Calu3 (cell line): ENCODE measurements at regions not wholly inside any gene's neighbourhood (a gene's known extent, or its start where the extent isn't known, plus 50 kb on each side); places are given as distances from the start of the nearest gene placed in this dataset.

Experiments
- BruUV-seq: library from RNA; stranded (reverse); fragments of 400-500 nt; replicated peaks from 2 replicates; lab custom pipeline; 2021; lab: Mats Ljungman, UMichigan
- CTCF ChIA-PET: fragments of 300-600 bp; sonication (Branson Sonifier 250); formaldehyde crosslinking; loops from one replicate; lab custom pipeline; 2022; ENCODE audit warnings: antibody characterized with exemption; lab: Charles Lee
- DNase-seq: peaks from one replicate; pipeline ENCODE4 v3.0.0; 2022
- H3K27ac Mint-ChIP-seq: one replicate; pipeline ENCODE4 v1.8.0; 2022; ENCODE audit warnings: mixed read lengths; ENCODE audit not compliant: unreplicated experiment
- H3K27me3 Mint-ChIP-seq: one replicate; pipeline ENCODE4 v1.8.0; 2022; ENCODE audit warnings: mixed read lengths; ENCODE audit not compliant: unreplicated experiment
- H3K36me3 Mint-ChIP-seq: one replicate; pipeline ENCODE4 v1.8.0; 2022; ENCODE audit warnings: mild to moderate bottlenecking, moderate library complexity, mixed read lengths; ENCODE audit not compliant: insufficient read depth, unreplicated experiment
- H3K4me1 Mint-ChIP-seq: one replicate; pipeline ENCODE4 v1.8.0; 2022; ENCODE audit warnings: mild to moderate bottlenecking, low read depth, mixed read lengths; ENCODE audit not compliant: unreplicated experiment
- H3K4me3 Mint-ChIP-seq: one replicate; pipeline ENCODE4 v1.8.0; 2022; ENCODE audit warnings: mild to moderate bottlenecking, low read depth, moderate library complexity, mixed read lengths; ENCODE audit not compliant: unreplicated experiment
- H3K9me3 Mint-ChIP-seq: one replicate; pipeline ENCODE4 v1.8.0; 2022; ENCODE audit warnings: low read depth, mixed read lengths; ENCODE audit not compliant: unreplicated experiment
- CTCF ChIP-seq: fragments of 200-600 bp; IDR thresholded peaks from one replicate; pipeline ENCODE4 v1.8.0; 2022; ENCODE audit warnings: antibody characterized with exemption; ENCODE audit not compliant: unreplicated experiment
- intact Hi-C: fragments of 100-400 bp; cut with micrococcal nuclease; formaldehyde crosslinking; loops from one replicate; pipeline ENCODE4 v1.10.0; 2022; ENCODE audit not compliant: unreplicated experiment

- intact Hi-C loops, result no loop called here
- Mint-ChIP-seq H3K27me3 (no peaks in the 10 kb centered on the region), H3K9me3 (no peaks in the 10 kb centered on the region), H3K27ac (no peak overlapping the region), H3K4me1 (no peaks in the 10 kb centered on the region), H3K4me3 (no peak overlapping the region), H3K36me3 (no peaks in the 10 kb centered on the region)
- DNase-seq, result no peak
- BruUV-seq, result no TSS peak
- TF ChIP-seq CTCF, result no peak
- CTCF ChIA-PET, result no interaction called here
Measured at GRCh38 chr11:23166376-23166775, 306.1 kb upstream of the CCDC179 start.

GRCh38 chr11:23179609-23180008 is 319.3 kb upstream of the CCDC179 start:
- H3K27ac Mint-ChIP-seq, result no peak overlapping the region
- TF ChIP-seq CTCF, result no peak
- no TSS peak for BruUV-seq
- peaks cover 6% of the 10 kb centered on the region for H3K9me3 Mint-ChIP-seq
- no peak overlapping the region for H3K4me3 Mint-ChIP-seq
- no peaks in the 10 kb centered on the region for H3K36me3 Mint-ChIP-seq
- DNase-seq, result no peak
- intact Hi-C loops, result no loop called here
- peaks cover 6% of the 10 kb centered on the region for H3K4me1 Mint-ChIP-seq
- CTCF ChIA-PET, result no interaction called here
- no peaks in the 10 kb centered on the region for H3K27me3 Mint-ChIP-seq

- no peaks in the 10 kb centered on the region for H3K4me1 Mint-ChIP-seq
Measured at GRCh38 chr11:23181022-23181807, 320.9 kb upstream of the CCDC179 start.

GRCh38 chr11:23192256-23192655 is 332.0 kb upstream of the CCDC179 start:
- Mint-ChIP-seq H3K9me3 (peaks cover 4% of the 10 kb centered on the region), H3K4me1 (no peaks in the 10 kb centered on the region), H3K27me3 (no peaks in the 10 kb centered on the region), H3K4me3 (no peak overlapping the region), H3K36me3 (no peaks in the 10 kb centered on the region), H3K27ac (no peak overlapping the region)
- BruUV-seq, result no TSS peak
- no peak for TF ChIP-seq CTCF
- intact Hi-C loops, result no loop called here
- CTCF ChIA-PET, result no interaction called here
- no peak for DNase-seq

More at GRCh38 chr11:23181022-23181807, 320.9 kb upstream of the CCDC179 start:
- Mint-ChIP-seq H3K4me3 (no peak overlapping the region), H3K9me3 (no peaks in the 10 kb centered on the region), H3K36me3 (no peaks in the 10 kb centered on the region), H3K27ac (no peak overlapping the region), H3K27me3 (no peaks in the 10 kb centered on the region)
- BruUV-seq, result no TSS peak
- no peak for DNase-seq
- intact Hi-C loops, result no loop called here
- no peak for TF ChIP-seq CTCF
- CTCF ChIA-PET, result no interaction called here
